GM18868 (cell line): ENCODE measurements at regions not wholly inside any gene's neighbourhood (a gene's known extent, or its start where the extent isn't known, plus 50 kb on each side); places are given as distances from the start of the nearest gene placed in this dataset.
"Not testable (repeated sequence)": the region's sequence is repeated elsewhere in the genome, so short reads cannot be mapped to it uniquely, and the experiment has no call there.

Source experiments
- ATAC-seq: cut with Tn5 transposase; IDR thresholded peaks from one replicate; pipeline ENCODE4 v1.9.1; 2021; ENCODE audit warnings: mild to moderate bottlenecking, moderate library complexity; ENCODE audit not compliant: unreplicated experiment

- ATAC-seq: no peak
These were observed 126.3 kb upstream of the PLAAT1 start for GRCh38 chr3:193114431-193115340.

GRCh38 chr3:193116871-193117270 is 124.2 kb upstream of the PLAAT1 start:
- no peak for ATAC-seq

DNA sequence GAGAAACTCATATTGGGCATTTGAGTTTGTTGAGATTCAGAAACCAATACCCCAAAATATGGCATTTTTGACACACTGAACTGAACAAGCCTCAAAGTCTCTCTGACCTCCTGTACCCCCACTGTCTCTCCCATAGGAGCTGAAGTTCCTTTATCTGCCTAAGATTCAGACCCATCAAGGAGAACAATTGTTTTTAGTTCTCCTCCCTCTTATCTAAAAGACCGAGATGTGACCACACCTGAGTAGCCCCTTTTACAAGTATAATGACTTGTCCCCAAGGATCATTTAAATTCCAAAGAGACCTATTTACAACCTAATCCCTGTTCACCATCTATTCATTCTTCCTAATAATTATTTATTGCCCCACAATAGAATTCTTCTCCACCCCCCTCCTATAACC is 122.1 kb upstream of the PLAAT1 start:
- no peak for ATAC-seq

DNA sequence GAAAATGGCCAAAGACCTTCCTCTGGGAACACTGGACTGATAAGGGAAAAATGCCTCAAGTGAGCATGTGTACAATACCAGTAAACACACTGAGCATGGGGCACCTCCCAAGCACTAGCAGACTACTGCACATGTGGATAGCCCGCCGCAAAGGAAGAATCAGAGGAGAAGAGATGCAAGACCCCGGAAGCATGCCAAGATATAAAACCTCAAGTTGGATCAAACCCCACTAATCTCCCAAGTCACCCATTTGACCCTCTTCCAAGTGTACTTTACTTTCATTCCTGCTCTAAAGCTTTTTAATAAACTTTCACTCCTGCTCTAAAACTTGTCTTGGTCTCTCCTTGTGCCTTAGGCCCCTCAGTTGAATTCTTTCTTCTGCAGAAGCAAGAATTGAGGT is 121.1 kb upstream of the PLAAT1 start:
- ATAC-seq: no peak

DNA sequence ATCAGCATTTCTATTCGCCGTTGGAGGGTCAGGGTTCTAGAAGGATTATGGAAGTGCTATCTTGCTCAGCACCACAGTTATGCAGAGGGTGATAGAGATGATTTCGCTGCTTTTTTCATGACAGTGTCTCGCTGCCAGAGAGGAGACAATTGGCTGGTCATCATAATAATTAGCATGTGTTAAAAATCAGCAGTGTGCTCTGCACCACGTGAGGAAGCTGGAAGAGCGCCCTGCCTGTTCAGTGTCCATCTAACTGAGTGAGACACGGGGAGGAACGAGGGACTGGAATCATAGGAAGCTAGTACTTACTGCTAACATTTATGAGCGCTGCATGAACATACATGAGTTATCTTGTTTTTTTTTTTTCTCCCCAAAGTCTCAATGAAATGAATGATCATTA is 116.2 kb upstream of the PLAAT1 start:
- ATAC-seq: no peak

GRCh38 chr3:193129607-193130006 is 111.4 kb upstream of the PLAAT1 start:
- ATAC-seq: no peak

DNA sequence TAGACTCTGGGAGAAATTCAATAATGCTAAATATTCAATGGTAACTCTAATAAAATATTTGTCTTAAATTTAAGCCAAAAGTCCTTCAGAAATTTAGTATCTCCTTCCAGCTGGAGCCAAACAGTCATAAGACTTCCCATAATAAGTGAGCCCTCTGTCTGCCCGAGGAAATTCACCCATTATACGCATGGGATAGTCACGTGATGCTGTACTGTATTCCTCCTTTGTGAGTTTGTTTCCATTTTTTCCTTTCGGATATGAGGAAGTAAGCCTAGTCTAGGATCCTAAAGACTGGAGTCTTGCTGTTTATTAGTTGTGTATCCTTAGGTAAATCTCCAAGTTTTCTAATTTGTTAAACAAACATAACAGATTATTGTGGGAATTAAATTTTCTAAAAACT is 110.4 kb upstream of the PLAAT1 start:
- no peak for ATAC-seq

DNA sequence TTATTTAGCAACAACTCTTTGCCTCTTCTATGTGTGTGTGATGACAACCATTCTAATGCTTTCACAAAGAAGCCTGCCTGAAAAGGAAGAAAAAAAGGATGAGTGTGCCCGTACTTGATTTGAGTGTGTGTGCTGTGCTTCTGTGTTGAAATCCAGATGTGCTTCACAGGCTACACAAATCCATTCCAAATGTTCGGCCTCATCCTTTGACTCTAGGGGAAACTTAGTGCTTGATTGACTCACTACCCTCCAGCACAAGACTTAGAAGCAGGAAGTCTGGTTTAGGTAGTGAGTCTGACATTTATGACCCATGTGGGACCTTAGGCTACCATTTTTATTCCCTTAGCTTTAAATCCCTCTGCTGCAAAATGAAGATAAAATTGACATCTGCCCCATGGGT is 108.8 kb upstream of the PLAAT1 start:
- ATAC-seq: no peak

- no peak for ATAC-seq
These were observed 108.1 kb upstream of the PLAAT1 start for GRCh38 chr3:193132964-193133363.

DNA sequence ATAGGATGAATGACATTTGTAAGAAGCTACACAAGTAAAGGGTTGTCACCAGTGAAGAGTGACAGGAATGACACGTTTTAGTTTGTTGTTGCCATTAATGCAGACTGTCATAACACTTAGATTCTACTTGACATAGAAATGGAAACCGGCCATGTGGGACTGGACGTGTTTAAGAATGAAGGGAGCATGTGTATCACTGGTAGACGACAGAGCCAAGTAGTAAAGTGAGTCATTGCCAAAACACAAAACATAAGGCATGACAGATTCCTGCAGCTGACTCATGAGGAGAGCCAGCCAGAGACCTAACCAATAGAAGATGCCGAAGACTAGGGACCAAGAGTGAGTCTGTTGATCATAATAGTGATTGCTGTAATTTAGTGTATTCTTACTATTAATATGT is 106.2 kb upstream of the PLAAT1 start:
- no peak for ATAC-seq

- ATAC-seq: no peak
These were observed 100.6 kb upstream of the PLAAT1 start for GRCh38 chr3:193140381-193140780.

- no peak for ATAC-seq
These were observed 95.8 kb upstream of the PLAAT1 start for GRCh38 chr3:193145248-193145647.

- ATAC-seq: no peak
These were observed 92.1 kb upstream of the PLAAT1 start for GRCh38 chr3:193148688-193149473.

DNA sequence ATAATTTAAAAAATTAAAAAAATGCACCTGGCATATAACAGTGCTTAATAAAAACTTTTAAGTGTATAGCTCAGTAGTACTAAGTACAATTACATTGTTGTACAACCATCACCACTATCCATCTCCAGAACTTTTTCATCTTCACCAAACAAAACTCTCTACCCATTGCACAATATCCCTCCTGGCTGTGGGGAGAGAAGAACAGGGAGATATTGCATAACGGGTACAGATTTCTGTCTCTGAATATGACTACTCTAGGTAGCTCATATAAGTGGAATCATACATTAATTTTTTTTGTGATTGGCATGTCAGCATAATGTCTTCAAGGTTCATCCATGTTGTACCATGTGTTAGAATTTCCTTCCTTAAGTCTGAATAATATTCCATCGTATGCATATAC is 91.0 kb upstream of the PLAAT1 start:
- no peak for ATAC-seq

DNA sequence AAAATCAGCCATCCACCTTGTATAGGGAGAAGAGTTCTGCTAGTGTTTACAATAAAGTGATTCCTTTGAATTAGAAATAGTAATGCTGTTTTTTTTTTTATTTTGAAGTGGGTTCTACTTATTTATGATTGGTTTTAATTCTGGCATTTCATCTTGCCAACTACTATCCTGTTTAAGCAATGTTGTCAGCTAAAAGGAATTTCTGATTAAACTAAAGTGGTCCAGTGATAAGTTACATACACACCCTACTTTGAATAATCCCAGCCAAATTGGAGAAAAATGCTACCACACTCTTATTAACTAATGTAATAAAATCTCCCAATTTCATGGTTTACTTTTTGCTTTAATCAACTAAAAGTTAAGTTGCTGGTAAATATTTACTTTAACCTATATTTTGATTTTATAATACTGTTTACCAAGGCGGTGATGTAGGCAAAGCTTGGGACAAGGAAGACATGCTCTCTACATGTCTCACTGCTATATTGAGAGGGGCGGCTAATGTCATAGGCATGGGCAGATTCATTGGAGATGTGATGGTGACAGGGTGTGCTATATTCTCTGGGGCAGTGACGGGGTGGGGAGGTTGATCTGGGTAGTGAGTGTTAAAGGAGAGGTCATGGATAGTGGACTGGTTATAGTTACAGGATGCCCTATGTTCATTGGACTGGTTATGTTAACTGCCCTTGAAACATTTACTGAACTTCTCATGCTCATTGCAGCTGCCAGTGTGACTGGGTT is 85.8 kb upstream of the PLAAT1 start:
- not testable (repeated sequence) for ATAC-seq

GRCh38 chr3:193157051-193157450 is 84.0 kb upstream of the PLAAT1 start:
- no peak for ATAC-seq

- ATAC-seq: no peak
These were observed 75.4 kb upstream of the PLAAT1 start for GRCh38 chr3:193165431-193166120.

- no peak for ATAC-seq
These were observed 72.1 kb upstream of the PLAAT1 start for GRCh38 chr3:193168931-193169330.

DNA sequence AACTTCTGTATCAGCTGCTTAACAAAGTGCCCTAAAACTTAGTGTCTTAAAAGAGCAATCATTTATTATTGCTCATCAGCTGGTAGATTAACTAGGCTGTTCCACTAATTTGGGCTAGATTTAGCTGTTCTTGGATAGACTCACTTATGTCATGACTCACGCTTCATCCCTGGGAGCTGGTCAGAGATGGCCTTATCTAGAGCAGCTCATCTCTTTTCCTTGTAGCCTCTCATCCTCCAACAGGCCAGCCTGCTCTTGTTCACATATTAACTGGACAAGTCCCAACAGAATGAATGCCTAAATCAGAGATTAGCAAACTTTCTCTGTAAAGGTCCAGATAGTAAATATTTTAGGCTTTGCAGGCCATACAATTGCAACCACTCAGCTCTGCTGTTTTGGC is 66.9 kb upstream of the PLAAT1 start:
- no peak for ATAC-seq

- not testable (repeated sequence) for ATAC-seq
These were observed 61.5 kb upstream of the PLAAT1 start for GRCh38 chr3:193179332-193180012.
